ENCODE measurements at regions not wholly inside any gene's neighbourhood (a gene's known extent, or its start where the extent isn't known, plus 50 kb on each side); places are given as distances from the start of the nearest gene placed in this dataset.

DNA sequence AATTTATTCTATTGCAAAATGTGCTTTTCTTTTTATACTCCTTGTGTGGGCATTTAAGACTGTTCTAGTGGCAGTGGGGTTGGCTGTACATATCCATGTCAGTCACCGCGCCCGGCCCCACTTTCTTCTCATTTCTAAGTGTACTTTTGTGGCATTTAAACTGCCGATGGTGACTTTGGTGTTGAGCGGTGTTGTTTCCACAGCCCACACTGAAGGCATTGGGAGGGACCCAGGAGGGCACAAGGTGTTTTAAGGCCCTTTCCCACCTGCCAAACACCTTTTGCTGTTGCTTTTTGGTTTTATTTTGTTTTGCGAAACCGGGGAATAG, 369.7 kb downstream of the MTX2 start:
- intact Hi-C loops (cut with DNase I; ENCODE audit: low total_unique reads): loop anchor here (5.0 kb wide), 1 partner anchor 507 kb away; no protein-coding TSS in a partner anchor
- Histone ChIP-seq H3K9me3 (no peaks in the 10 kb centered on the region), H3K36me3 (ENCODE audit: low read depth, missing control alignments) (no peaks in the 10 kb centered on the region), H3K27ac (peak overlapping the region in 1 of 2 donors; percentile 0), H3K4me1 (peaks cover 9% of the 10 kb centered on the region), H3K27me3 (no peaks in the 10 kb centered on the region), H3K4me3 (no peak overlapping the region)
- TF ChIP-seq, protein P1, sequence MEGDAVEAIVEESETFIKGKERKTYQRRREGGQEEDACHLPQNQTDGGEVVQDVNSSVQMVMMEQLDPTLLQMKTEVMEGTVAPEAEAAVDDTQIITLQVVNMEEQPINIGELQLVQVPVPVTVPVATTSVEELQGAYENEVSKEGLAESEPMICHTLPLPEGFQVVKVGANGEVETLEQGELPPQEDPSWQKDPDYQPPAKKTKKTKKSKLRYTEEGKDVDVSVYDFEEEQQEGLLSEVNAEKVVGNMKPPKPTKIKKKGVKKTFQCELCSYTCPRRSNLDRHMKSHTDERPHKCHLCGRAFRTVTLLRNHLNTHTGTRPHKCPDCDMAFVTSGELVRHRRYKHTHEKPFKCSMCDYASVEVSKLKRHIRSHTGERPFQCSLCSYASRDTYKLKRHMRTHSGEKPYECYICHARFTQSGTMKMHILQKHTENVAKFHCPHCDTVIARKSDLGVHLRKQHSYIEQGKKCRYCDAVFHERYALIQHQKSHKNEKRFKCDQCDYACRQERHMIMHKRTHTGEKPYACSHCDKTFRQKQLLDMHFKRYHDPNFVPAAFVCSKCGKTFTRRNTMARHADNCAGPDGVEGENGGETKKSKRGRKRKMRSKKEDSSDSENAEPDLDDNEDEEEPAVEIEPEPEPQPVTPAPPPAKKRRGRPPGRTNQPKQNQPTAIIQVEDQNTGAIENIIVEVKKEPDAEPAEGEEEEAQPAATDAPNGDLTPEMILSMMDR (IDR thresholded peaks at IDR 0.05): no peak
- TF ChIP-seq POLR2A (IDR thresholded peaks at IDR 0.05): no peak
- DNase-seq: no peak
- WGBS, 2 donors: 56 to 61% methylated on average over 7 of the region's 7 CpGs

DNA sequence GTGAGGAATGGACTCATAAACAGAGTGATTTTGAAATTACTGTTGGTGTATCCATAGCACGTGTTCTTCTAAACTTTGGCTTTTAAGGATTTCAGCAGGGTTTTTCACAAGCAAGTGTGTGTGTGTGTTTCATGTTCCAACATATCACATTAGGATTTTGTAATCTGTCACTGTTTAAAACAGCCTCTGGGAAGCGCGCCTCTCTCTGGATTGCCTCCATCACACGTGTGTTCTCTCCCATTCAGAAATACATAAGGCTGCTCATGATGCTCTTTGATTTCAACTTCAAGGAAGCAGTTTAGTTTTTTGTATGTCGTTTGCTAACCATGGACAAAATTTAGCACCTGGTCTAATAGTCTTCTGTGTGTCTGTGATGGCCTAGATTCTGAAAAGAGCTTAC, 370.4 kb downstream of the MTX2 start:
- intact Hi-C loops (cut with DNase I; ENCODE audit: low total_unique reads): loop anchor here (5.0 kb wide), 1 partner anchor 507 kb away; no protein-coding TSS in a partner anchor
- Histone ChIP-seq H3K36me3 (ENCODE audit: low read depth, missing control alignments) (no peaks in the 10 kb centered on the region), H3K4me1 (peaks cover 9% of the 10 kb centered on the region), H3K4me3 (no peak overlapping the region), H3K27me3 (no peaks in the 10 kb centered on the region), H3K27ac (peak overlapping the region in 1 of 2 donors; percentile 0), H3K9me3 (no peaks in the 10 kb centered on the region)
- no peak for DNase-seq
- TF ChIP-seq, protein P1 (IDR thresholded peaks at IDR 0.05): no peak
- no peak for TF ChIP-seq POLR2A (IDR thresholded peaks at IDR 0.05)
- WGBS, 2 donors: 34 to 38% methylated on average over 5 of the region's 5 CpGs

DNA sequence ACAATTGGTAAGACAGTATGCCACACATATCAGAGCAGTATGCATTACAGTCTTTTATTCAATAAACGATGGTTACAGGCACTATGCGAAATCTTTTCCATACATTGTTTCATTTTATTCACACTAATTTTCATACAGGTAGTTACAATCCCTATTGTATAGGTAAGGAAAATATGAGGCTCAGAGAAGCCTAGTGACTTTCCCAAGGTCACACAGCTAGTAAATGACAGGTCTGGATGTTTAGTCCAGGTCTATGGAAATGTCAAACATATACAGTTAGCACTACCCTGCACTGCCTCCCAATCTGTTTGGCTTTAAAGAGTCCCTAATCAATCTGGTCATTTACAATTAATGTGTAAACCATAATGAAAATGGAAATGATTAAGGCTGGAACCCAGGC, 372.2 kb downstream of the MTX2 start:
- no peaks in the 10 kb centered on the region for H3K9me3 ChIP-seq
- 89 to 90% methylated on average over 2 of the region's 2 CpGs for WGBS, 2 donors
- no peak overlapping the region for H3K27ac ChIP-seq
- no peaks in the 10 kb centered on the region for H3K36me3 ChIP-seq (ENCODE audit: low read depth, missing control alignments)
- no peak overlapping the region for H3K4me3 ChIP-seq
- no peak for TF ChIP-seq POLR2A (IDR thresholded peaks at IDR 0.05)
- TF ChIP-seq, protein P1 (IDR thresholded peaks at IDR 0.05): no peak
- peaks cover 9% of the 10 kb centered on the region for H3K4me1 ChIP-seq
- intact Hi-C loops (cut with DNase I; ENCODE audit: low total_unique reads): no loop called here
- no peaks in the 10 kb centered on the region for H3K27me3 ChIP-seq
- DNase-seq: no peak

DNA sequence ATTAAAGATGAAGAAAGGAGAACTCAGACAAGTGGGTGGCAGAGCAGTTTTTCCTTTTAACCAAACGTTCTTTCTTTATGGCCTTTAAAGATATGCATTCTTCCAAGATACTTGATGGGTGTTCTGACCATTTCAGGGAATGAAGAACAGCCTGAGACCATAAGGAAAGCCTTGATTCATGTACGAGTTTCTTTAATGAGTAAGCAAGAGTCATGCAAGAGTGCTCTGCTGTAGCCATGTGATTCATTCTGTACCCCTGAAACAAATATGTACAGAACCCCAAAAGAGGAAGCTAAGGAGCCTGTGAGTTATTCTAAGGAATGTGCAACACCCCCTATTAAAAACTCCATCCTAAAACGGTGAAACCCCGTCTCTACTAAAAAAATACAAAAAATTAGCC, 372.8 kb downstream of the MTX2 start:
- H3K27ac ChIP-seq: no peak overlapping the region
- peaks cover 9% of the 10 kb centered on the region for H3K4me1 ChIP-seq
- H3K4me3 ChIP-seq: no peak overlapping the region
- H3K9me3 ChIP-seq: no peaks in the 10 kb centered on the region
- no peaks in the 10 kb centered on the region for H3K27me3 ChIP-seq
- intact Hi-C loops (cut with DNase I; ENCODE audit: low total_unique reads): no loop called here
- no peak for DNase-seq
- TF ChIP-seq POLR2A (IDR thresholded peaks at IDR 0.05): no peak
- TF ChIP-seq, protein P1 (IDR thresholded peaks at IDR 0.05): no peak
- no peaks in the 10 kb centered on the region for H3K36me3 ChIP-seq (ENCODE audit: low read depth, missing control alignments)
- WGBS, 2 donors: 65 to 81% methylated on average over 4 of the region's 4 CpGs

DNA sequence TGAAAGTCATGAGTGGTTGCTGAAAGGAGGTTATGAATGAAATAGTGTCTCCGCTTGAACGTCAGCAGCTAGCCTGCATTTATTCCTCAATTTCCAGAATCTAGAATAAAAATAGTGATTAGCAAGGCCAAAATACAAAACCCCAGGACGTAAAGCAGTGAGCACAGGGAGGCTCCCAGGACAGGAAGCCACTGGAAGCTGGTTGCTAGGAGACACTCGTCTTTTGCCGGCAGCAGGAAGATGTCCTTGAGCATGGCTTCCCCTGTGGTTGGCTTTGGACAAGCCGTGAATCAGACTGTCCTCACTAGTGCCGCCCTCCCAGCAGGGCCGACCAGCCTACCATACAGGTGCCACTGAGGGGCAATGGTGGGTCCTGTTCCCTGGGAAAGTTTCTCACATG, 374.4 kb downstream of the MTX2 start:
- Histone ChIP-seq H3K27ac (no peak overlapping the region), H3K4me3 (no peak overlapping the region), H3K27me3 (no peaks in the 10 kb centered on the region), H3K4me1 (peaks cover 5% of the 10 kb centered on the region), H3K9me3 (no peaks in the 10 kb centered on the region), H3K36me3 (ENCODE audit: low read depth, missing control alignments) (no peaks in the 10 kb centered on the region)
- TF ChIP-seq, protein P1 (IDR thresholded peaks at IDR 0.05): no peak
- no peak for TF ChIP-seq POLR2A (IDR thresholded peaks at IDR 0.05)
- intact Hi-C loops (cut with DNase I; ENCODE audit: low total_unique reads): no loop called here
- DNase-seq: peak; percentile 53
- WGBS, 2 donors: 29 to 37% methylated on average over 8 of the region's 8 CpGs
